EH (cell line): ENCODE measurements at regions not wholly inside any gene's neighbourhood (a gene's known extent, or its start where the extent isn't known, plus 50 kb on each side); places are given as distances from the start of the nearest gene placed in this dataset.
A peak's percentile ranks its signal among the peaks of the same experiment; 100 is the strongest.
"Not testable (repeated sequence)": the region's sequence is repeated elsewhere in the genome, so short reads cannot be mapped to it uniquely, and the experiment has no call there.

ENCODE experiments used
- DNase-seq: peaks from one replicate; pipeline ENCODE4 v3.0.0-alpha.2; 2015; ENCODE audit warnings: low read depth

- no peak for DNase-seq
Measured at GRCh38 chr7:65317372-65317771, 56.3 kb upstream of the ZNF92 start.

- DNase-seq, result no peak
Measured at GRCh38 chr7:65310761-65311160, 62.9 kb upstream of the ZNF92 start.

- no peak for DNase-seq
Measured at GRCh38 chr7:65308300-65308678, 65.4 kb upstream of the ZNF92 start.

- peak; percentile 62 for DNase-seq
Measured at GRCh38 chr7:65307651-65308299, 65.9 kb upstream of the ZNF92 start.

GRCh38 chr7:65304175-65304574 lies 69.5 kb upstream of the ZNF92 start:
- no peak for DNase-seq

GRCh38 chr7:65302883-65303282 lies 70.8 kb upstream of the ZNF92 start:
- no peak for DNase-seq

- no peak for DNase-seq
Measured at GRCh38 chr7:65301007-65301406, 72.6 kb upstream of the ZNF92 start.

- no peak for DNase-seq
Measured at GRCh38 chr7:65295409-65295808, 78.2 kb upstream of the ZNF92 start.

- not testable (repeated sequence) for DNase-seq
Measured at GRCh38 chr7:65290340-65290739, 83.3 kb upstream of the ZNF92 start.

- no peak for DNase-seq
Measured at GRCh38 chr7:65287023-65287422, 86.6 kb upstream of the ZNF92 start.

GRCh38 chr7:65285906-65286864 lies 87.5 kb upstream of the ZNF92 start:
- DNase-seq, result no peak

GRCh38 chr7:65285241-65285640 lies 88.4 kb upstream of the ZNF92 start:
- not testable (repeated sequence) for DNase-seq

GRCh38 chr7:65279795-65280194 lies 93.9 kb upstream of the ZNF92 start:
- DNase-seq, result no peak

GRCh38 chr7:65276822-65277221 lies 96.8 kb upstream of the ZNF92 start:
- DNase-seq, result no peak

GRCh38 chr7:65271502-65271901 lies 102.2 kb upstream of the ZNF92 start:
- DNase-seq, result not testable (repeated sequence)

GRCh38 chr7:65269150-65269856 lies 104.4 kb upstream of the ZNF92 start:
- peak; percentile 34 for DNase-seq

GRCh38 chr7:65268782-65269149 lies 104.9 kb upstream of the ZNF92 start:
- DNase-seq, result no peak

- DNase-seq, result no peak
Measured at GRCh38 chr7:65265933-65266519, 107.6 kb upstream of the ZNF92 start.

GRCh38 chr7:65264258-65264657 lies 109.4 kb upstream of the ZNF92 start:
- DNase-seq, result no peak

- not testable (repeated sequence) for DNase-seq
Measured at GRCh38 chr7:65260673-65261072, 113.0 kb upstream of the ZNF92 start.

GRCh38 chr7:65259864-65260525 lies 113.7 kb upstream of the ZNF92 start:
- not testable (repeated sequence) for DNase-seq

- DNase-seq, result no peak
Measured at GRCh38 chr7:65254061-65254460, 119.6 kb upstream of the ZNF92 start.
